HG03565 (cell line): ENCODE measurements at regions not wholly inside any gene's neighbourhood (a gene's known extent, or its start where the extent isn't known, plus 50 kb on each side); places are given as distances from the start of the nearest gene placed in this dataset.

Experiments used
- ATAC-seq: cut with Tn5 transposase; IDR thresholded peaks from one replicate; pipeline ENCODE4 v1.9.1; 2021; ENCODE audit warnings: mild to moderate bottlenecking, moderate library complexity; ENCODE audit not compliant: unreplicated experiment

GRCh38 chr13:31441800-31442510 lies 242.2 kb downstream of the B3GLCT start:
- no peak for ATAC-seq

GRCh38 chr13:31442571-31442970 lies 242.8 kb downstream of the B3GLCT start:
- no peak for ATAC-seq

- ATAC-seq, result no peak
These were observed 244.6 kb downstream of the B3GLCT start for GRCh38 chr13:31444266-31444856.

GRCh38 chr13:31452525-31452924 lies 252.8 kb downstream of the B3GLCT start:
- ATAC-seq, result no peak

GRCh38 chr13:31455581-31455980 lies 255.8 kb downstream of the B3GLCT start:
- ATAC-seq, result no peak

GRCh38 chr13:31456056-31456455 lies 256.3 kb downstream of the B3GLCT start:
- ATAC-seq, result no peak

GRCh38 chr13:31460061-31460460 lies 260.3 kb downstream of the B3GLCT start:
- no peak for ATAC-seq

GRCh38 chr13:31461923-31462322 lies 262.1 kb downstream of the B3GLCT start:
- ATAC-seq, result no peak

GRCh38 chr13:31462766-31463165 lies 263.0 kb downstream of the B3GLCT start:
- no peak for ATAC-seq

- ATAC-seq, result no peak
These were observed 268.5 kb downstream of the B3GLCT start for GRCh38 chr13:31468114-31468902.

GRCh38 chr13:31469377-31469776 lies 269.6 kb downstream of the B3GLCT start:
- ATAC-seq, result no peak

- ATAC-seq, result no peak
These were observed 263.1 kb upstream of the RXFP2 start for GRCh38 chr13:31476266-31476665.

- ATAC-seq, result no peak
These were observed 262.6 kb upstream of the RXFP2 start for GRCh38 chr13:31476753-31477152.

- no peak for ATAC-seq
These were observed 261.4 kb upstream of the RXFP2 start for GRCh38 chr13:31477961-31478360.

- no peak for ATAC-seq
These were observed 254.1 kb upstream of the RXFP2 start for GRCh38 chr13:31485183-31485582.

GRCh38 chr13:31485651-31486051 lies 253.7 kb upstream of the RXFP2 start:
- ATAC-seq, result no peak

- ATAC-seq, result no peak
These were observed 244.0 kb upstream of the RXFP2 start for GRCh38 chr13:31495336-31495735.

GRCh38 chr13:31499274-31499673 lies 240.1 kb upstream of the RXFP2 start:
- no peak for ATAC-seq

GRCh38 chr13:31503626-31504025 lies 235.7 kb upstream of the RXFP2 start:
- ATAC-seq, result no peak

- no peak for ATAC-seq
These were observed 234.4 kb upstream of the RXFP2 start for GRCh38 chr13:31504918-31505317.

- no peak for ATAC-seq
These were observed 227.0 kb upstream of the RXFP2 start for GRCh38 chr13:31512331-31512730.

GRCh38 chr13:31514932-31515331 lies 224.4 kb upstream of the RXFP2 start:
- ATAC-seq, result no peak
